IPS-NIHi7 (cell line): ENCODE measurements at regions not wholly inside any gene's neighbourhood (a gene's known extent, or its start where the extent isn't known, plus 50 kb on each side); places are given as distances from the start of the nearest gene placed in this dataset.
"Not testable (repeated sequence)": the region's sequence is repeated elsewhere in the genome, so short reads cannot be mapped to it uniquely, and the experiment has no call there.

Source experiments
- DNase-seq: peaks from one replicate; pipeline ENCODE4 v3.0.0; 2012; ENCODE audit warnings: mixed read lengths; ENCODE audit errors: extremely low spot score

DNA sequence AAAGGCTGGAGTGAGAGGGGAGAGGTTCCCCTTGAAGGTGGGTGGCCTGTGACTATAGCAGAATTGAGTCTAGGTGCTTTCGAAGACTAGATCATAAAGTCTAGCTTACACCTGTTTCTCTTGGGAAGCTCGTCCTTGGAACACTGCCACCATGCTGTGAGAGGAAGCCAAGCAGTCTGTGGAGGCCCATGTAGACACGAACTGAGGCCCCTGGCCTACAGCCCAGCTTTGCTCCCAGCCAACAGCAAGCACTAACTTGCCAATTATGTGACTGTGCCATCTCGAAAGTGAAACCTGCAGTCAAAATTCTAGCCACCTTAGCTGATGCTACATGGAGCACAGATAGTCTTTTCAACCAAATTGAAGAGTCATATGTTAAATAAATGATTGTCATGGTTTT is 190.5 kb upstream of the NECTIN3 start:
- DNase-seq, result peak; percentile 57

DNA sequence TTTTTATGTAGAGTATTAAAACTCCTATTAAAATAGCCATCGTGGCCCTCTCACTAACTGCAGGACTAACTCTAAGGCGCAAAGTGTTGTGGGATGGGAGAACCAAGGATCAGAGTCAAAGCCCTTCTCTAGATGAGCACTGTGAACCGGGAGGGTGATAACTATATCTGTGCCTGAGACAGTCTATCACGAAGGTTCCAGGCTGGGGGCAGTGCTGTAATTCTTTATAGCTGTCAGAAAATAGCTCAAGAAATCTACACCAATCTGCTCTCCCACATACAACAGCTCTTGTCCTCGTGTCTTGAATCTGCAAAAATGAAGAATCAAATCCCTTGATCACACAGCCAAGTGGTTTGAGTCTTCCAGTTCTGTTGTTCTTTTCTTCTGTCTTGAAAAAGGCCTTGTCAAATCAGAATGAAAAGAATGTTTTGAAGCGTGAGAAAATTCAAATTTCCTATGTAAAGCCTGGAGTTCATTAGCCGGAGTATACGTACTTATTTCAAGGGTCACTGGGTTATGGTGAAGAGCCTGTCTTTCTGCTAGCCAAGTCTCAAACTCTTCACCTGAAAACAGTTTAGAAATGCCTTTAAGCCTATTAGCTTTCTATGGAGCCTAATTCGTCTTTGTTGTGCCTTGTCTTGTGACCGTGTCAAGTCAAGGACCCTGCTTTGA is 185.3 kb upstream of the NECTIN3 start:
- DNase-seq, result no peak

DNA sequence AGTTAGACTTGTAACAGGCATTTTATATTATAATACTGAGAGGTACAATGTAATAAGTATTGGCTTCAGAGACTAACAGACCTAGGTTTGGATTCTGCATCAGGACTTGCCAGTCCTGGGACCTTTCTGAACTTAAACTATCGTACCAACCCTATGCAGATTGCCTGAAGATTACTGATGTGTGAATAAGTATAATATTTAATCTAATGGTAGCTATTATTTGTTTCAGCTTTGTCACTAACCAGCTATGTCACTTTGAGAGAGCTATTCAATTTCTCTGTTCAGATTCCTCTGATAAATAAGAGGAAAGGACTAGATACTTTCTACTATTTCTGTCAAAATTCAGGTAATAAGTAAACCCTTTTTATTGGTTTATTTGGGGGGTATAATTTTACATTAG is 184.4 kb upstream of the NECTIN3 start:
- no peak for DNase-seq

DNA sequence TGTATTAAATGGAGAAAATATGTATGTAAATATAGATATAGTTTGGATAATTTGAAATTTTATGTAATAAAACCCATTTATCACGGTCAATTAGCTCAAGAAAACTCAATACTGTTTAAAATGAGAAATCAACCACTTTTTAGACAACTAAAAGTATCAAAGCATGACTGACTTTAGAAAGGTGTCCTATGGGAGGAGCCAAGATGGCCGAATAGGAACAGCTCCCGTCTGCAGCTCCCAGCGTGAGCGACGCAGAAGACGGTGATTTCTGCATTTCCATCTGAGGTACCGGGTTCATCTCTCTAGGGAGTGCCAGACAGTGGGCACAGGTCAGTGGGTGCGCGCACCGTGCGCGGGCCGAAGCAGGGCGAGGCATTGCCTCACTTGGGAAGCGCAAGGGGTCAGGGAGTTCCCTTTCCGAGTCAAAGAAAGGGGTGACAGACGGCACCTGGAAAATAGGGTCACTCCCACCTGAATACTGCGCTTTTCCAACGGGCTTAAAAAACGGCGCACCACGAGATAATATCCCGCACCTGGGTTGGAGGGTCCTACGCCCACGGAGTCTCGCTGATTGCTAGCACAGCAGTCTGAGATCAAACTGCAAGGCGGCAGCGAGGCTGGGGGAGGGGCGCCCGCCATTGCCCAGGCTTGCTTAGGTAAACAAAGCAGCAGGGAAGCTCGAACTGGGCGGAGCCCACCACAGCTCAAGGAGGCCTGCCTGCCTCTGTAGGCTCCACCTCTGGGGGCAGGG is 182.8 kb upstream of the NECTIN3 start:
- DNase-seq, result not testable (repeated sequence)

DNA sequence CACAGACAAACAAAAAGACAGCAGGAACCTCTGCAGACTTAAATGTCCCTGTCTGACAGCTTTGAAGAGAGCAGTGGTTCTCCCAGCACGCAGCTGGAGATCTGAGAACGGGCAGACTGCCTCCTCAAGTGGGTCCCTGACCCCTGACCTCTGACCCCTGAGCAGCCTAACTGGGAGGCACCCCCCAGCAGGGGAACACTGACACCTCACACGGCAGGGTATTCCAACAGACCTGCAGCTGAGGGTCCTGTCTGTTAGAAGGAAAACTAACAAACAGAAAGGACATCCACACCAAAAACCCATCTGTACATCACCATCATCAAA is 182.3 kb upstream of the NECTIN3 start:
- not testable (repeated sequence) for DNase-seq

DNA sequence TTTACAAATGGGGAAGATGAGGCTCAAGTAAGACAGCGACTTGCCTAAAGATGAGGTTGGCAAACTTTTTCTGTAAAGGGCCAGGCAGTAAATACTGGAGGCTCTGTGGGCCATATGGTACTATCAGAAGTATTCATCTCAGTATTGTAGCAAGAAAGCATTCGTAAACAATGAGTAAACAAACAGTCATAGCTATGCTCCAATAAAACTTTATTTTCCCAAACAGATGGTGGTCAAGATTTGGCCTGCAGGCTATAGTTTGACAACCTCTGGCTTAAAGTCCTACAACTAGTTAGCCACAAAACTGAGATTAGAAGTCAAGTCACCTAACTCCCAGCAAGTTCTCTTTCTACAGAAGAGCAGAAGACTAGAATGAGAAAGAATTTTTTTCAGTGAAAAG is 177.0 kb upstream of the NECTIN3 start:
- DNase-seq, result no peak

- no peak for DNase-seq
Observed at GRCh38 chr3:110895054-110895453, 176.6 kb upstream of the NECTIN3 start.

DNA sequence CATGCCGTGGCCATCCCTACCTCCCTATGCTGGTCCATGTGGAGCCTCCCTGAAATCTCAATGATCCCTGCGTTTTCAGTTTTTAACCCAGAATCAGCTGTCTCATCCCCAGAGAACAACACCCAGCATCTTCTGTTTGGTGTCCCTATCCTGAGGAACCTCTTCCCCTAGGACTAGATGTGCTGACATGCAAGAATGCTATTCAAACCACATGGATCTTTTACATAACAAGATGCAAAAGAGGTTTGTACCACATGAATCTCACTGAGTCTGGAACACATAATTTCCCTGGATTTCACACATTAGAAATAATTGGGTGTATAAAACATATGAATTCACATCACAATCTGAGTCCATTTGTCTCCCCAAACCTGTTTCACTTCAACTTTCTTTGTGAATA is 174.6 kb upstream of the NECTIN3 start:
- DNase-seq, result no peak

- DNase-seq, result no peak
Observed at GRCh38 chr3:110900576-110900975, 171.0 kb upstream of the NECTIN3 start.

DNA sequence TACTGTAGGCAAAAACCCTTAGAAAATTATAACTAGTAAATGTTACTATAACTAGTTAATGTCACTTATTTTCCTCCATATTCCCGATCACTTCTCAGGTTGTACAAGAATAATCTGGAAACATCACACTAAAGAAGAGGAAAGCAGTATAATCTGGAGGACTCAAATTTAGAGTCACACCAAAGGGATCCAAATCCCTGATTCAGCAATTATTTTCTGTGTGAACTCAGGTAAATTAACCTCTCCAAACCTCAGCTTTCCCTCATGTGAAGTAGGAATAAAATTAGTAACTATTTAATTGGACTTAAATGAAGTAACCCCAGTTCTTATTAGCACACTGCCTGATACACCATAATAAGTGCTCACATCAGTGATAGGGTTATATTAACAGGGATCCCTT is 170.1 kb upstream of the NECTIN3 start:
- DNase-seq, result no peak

- no peak for DNase-seq
Observed at GRCh38 chr3:110902453-110903085, 169.0 kb upstream of the NECTIN3 start.

DNA sequence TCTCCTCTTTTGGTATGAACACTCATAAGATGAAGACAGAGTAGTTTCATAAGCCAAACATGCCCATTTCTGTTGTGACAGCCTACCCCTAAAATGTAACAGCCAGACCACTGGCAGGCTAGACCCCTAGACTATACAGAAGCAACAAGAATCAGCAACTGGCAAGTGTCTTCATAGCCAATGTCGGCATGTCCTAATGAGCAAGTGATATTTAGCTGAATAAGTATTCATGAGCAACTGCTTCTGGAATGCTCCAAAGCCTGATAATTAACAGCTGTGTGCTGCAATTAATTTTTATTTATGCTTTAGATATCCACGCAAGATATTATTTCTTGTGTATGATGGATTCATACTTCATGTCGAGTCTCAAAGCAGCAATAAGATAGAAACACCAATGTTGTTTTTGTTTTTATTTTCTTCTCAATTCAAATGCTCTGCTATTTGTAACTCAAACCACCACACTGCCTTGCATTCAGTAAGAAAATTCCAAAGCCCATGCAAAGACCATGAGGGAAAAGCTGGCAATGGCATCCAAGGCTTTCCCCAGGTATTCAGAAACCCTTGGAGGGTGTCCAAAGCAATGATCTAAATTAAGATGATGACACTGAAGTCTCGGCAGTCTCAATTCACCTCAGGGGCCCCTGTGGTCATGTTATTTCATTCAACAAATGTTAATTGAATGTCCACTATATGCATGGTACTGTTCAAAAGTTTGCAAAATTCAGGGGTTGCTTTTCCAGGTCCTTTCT is 167.7 kb upstream of the NECTIN3 start:
- DNase-seq, result no peak

DNA sequence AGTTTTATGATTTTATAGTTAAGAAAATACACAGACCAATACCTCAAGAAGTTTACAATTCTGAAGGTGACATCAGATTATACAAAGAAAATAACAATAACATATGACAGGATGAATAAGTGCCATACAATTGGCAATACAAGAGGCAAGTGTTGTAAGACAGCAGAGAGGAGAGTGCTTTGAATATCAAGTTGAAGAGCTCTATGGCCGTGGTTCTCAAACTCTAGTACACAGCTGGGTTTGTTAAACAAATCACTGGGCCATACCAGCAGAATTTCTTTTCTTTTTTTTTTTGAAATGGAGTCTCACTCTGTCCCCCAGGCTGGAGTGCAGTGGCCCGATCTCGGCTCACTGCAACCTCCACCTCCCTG is 167.1 kb upstream of the NECTIN3 start:
- no peak for DNase-seq

- no peak for DNase-seq
Observed at GRCh38 chr3:110905121-110905520, 166.5 kb upstream of the NECTIN3 start.

- no peak for DNase-seq
Observed at GRCh38 chr3:110909839-110910238, 161.8 kb upstream of the NECTIN3 start.

GRCh38 chr3:110910346-110910955 is 161.2 kb upstream of the NECTIN3 start:
- DNase-seq, result no peak

GRCh38 chr3:110918963-110919362 is 152.7 kb upstream of the NECTIN3 start:
- no peak for DNase-seq

DNA sequence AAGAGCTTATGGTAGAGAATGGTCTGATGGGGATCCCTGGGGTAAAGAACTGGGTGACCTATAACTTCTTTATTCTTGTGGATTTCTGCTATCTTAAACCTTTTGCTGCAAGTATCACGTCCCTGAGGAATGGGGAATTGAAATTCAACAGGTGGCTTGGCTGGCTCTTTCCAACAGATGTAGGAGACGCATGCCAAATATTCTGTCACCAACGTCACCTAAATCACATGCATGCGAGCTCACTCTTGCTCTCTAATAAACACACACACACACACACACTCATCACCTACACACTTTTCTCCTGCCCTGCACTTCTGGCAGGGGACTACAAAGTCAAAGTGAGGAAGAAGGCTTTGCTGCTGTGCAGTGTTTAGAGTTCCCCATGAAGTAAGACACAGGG is 145.8 kb upstream of the NECTIN3 start:
- no peak for DNase-seq

GRCh38 chr3:110928016-110928662 is 143.5 kb upstream of the NECTIN3 start:
- DNase-seq, result no peak

- no peak for DNase-seq
Observed at GRCh38 chr3:110929816-110930215, 141.8 kb upstream of the NECTIN3 start.

GRCh38 chr3:110932567-110932966 is 139.0 kb upstream of the NECTIN3 start:
- DNase-seq, result no peak
